Prostate gland (tissue), 2 donors: ENCODE measurements at regions not wholly inside any gene's neighbourhood (a gene's known extent, or its start where the extent isn't known, plus 50 kb on each side); places are given as distances from the start of the nearest gene placed in this dataset.

Experiments
- POLR2A ChIP-seq: fragments of 450-650 bp; IDR thresholded peaks from one replicate; pipeline ENCODE4 v1.6.1; 2016; ENCODE audit warnings: antibody characterized with exemption, mild to moderate bottlenecking
- POLR2AphosphoS5 ChIP-seq: sonication (generic); formaldehyde crosslinking; IDR thresholded peaks from one replicate; pipeline ENCODE4 v1.6.1; 2017; ENCODE audit warnings: antibody characterized with exemption
- TF ChIP-seq, protein P1 (sequence below), 4 experiments: fragments of 200-600 bp in 2 of 4; fragments of 450-650 bp in 2 of 4; sonication (generic) in 2 of 4; IDR thresholded peaks; 1 replicate in 3 of 4; 2 replicates in 1 of 4; pipeline ENCODE4 v1.5.1; 2016 to 2019; ENCODE audit warnings: antibody characterized with exemption in 4 of 4, mild to moderate bottlenecking in 2 of 4, moderate library complexity in 2 of 4

DNA sequence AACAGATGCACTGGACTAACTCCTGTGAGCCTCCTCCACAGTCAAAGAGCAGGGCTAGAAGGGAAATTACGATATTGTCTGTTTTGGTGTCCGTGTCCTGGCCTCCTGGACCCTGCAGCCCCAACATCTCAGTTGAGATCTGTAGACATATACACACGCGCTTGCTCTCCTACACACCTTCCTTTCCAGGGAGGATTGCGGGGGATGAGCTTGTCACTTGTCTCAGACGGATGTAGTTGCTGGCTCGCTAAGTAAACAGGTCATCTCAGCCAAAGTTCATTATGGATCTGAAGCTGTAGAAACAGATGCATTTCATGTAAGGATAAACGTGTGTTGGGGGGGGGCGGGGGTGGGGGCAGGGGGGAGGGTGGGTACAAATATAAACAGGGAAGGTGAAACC, 549.3 kb downstream of the CCDC171 start:
- TF ChIP-seq POLR2A: no peak
- TF ChIP-seq, protein P1, sequence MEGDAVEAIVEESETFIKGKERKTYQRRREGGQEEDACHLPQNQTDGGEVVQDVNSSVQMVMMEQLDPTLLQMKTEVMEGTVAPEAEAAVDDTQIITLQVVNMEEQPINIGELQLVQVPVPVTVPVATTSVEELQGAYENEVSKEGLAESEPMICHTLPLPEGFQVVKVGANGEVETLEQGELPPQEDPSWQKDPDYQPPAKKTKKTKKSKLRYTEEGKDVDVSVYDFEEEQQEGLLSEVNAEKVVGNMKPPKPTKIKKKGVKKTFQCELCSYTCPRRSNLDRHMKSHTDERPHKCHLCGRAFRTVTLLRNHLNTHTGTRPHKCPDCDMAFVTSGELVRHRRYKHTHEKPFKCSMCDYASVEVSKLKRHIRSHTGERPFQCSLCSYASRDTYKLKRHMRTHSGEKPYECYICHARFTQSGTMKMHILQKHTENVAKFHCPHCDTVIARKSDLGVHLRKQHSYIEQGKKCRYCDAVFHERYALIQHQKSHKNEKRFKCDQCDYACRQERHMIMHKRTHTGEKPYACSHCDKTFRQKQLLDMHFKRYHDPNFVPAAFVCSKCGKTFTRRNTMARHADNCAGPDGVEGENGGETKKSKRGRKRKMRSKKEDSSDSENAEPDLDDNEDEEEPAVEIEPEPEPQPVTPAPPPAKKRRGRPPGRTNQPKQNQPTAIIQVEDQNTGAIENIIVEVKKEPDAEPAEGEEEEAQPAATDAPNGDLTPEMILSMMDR (IDR thresholded peaks at IDR 0.05): no peak
- no peak for TF ChIP-seq POLR2AphosphoS5
